Fibroblast of villous mesenchyme (primary cell): ENCODE measurements at regions not wholly inside any gene's neighbourhood (a gene's known extent, or its start where the extent isn't known, plus 50 kb on each side); places are given as distances from the start of the nearest gene placed in this dataset.

Experiments
- DNase-seq: peaks from one replicate; pipeline ENCODE4 v3.0.0-alpha.2; 2010; ENCODE audit warnings: low read depth
- H3K4me3 ChIP-seq: 2 replicates; pipeline ENCODE4 v1.5.1; 2011; ENCODE audit warnings: low read depth, mild to moderate bottlenecking, low read length
- CTCF ChIP-seq: IDR thresholded peaks from 2 replicates; pipeline ENCODE4 v1.5.1; 2012; ENCODE audit warnings: low read depth, mild to moderate bottlenecking, low read length; ENCODE audit not compliant: insufficient read depth

- no peak for DNase-seq
- TF ChIP-seq CTCF = no peak
- no peak overlapping the region for H3K4me3 ChIP-seq
Observed at GRCh38 chr1:5522531-5523145, 469.6 kb downstream of the NPHP4 start.

GRCh38 chr1:5519366-5520135 lies 472.7 kb downstream of the NPHP4 start:
- no peak overlapping the region for H3K4me3 ChIP-seq
- DNase-seq = no peak
- no peak for TF ChIP-seq CTCF

GRCh38 chr1:5516756-5517155 lies 475.5 kb downstream of the NPHP4 start:
- TF ChIP-seq CTCF = no peak
- no peak overlapping the region for H3K4me3 ChIP-seq
- no peak for DNase-seq

- no peak for DNase-seq
- no peak overlapping the region for H3K4me3 ChIP-seq
- TF ChIP-seq CTCF = no peak
Observed at GRCh38 chr1:5515501-5515900, 476.7 kb downstream of the NPHP4 start.

- peak; percentile 17 for DNase-seq
- peak; percentile 88 for TF ChIP-seq CTCF
- H3K4me3 ChIP-seq = no peak overlapping the region
Observed at GRCh38 chr1:5514527-5515183, 477.6 kb downstream of the NPHP4 start.

- DNase-seq = no peak
- H3K4me3 ChIP-seq = no peak overlapping the region
- no peak for TF ChIP-seq CTCF
Observed at GRCh38 chr1:5513846-5514526, 478.2 kb downstream of the NPHP4 start.
